DMS79 (cell line): ENCODE measurements at regions not wholly inside any gene's neighbourhood (a gene's known extent, or its start where the extent isn't known, plus 50 kb on each side); places are given as distances from the start of the nearest gene placed in this dataset.

ENCODE experiments used
- DNase-seq: peaks from one replicate; lab custom pipeline; 2025; lab: John Stamatoyannopoulos, UW

DNA sequence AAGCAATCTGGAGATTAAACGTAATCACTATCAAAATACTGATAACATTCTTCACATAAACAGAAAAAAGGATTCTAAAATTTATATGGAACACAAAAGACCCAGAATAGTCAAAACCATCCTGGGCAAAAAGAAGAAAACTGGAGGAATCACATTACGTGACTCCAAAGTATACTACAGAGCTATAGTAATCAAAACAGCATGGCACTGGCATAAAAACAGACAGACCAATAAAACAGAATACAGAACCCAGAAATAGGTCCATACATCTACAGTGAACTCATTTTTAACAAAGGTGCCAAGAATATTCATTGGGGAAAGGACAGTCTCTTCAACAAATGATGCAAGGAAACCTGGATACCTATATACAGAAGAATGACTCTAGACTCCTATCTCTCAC, 621.9 kb upstream of the CCDC54 start:
- no peak for DNase-seq

DNA sequence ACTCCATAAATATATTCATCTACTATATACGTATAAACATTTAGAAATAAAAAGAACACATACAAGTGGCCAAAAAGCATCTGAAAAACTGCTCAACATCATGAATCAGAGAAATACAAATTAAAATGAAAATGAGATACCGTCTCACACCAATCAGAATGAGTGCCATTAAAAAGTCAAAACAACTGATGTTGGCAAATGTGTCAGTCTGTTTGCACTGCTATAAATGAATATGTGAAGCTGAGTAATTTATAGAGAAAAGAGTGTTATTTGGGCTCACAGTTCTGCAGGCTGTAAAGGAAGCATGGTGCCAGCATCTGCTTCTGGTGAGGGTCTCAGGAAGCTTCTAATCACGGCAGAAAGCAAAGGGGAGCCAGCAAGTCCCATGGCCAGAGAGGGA, 620.3 kb upstream of the CCDC54 start:
- no peak for DNase-seq

DNA sequence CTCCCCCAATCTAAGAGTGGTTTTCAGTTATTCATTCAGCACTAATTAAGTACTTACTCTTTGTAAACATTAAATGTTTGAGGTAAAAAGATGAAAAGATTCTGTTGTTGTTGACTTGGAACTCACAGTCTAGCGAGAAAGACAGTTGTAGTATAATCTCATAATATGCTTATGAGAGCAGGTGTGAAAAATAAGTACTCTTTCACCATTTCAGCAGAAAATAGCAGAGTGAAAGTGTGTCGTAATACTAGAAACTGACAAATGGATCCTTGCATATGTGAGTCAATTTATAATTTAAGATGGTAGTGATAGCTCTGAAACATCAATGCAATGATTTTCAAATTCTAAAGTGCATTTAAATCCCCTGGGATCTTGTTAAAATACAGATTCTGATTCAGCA, 618.8 kb upstream of the CCDC54 start:
- no peak for DNase-seq

DNA sequence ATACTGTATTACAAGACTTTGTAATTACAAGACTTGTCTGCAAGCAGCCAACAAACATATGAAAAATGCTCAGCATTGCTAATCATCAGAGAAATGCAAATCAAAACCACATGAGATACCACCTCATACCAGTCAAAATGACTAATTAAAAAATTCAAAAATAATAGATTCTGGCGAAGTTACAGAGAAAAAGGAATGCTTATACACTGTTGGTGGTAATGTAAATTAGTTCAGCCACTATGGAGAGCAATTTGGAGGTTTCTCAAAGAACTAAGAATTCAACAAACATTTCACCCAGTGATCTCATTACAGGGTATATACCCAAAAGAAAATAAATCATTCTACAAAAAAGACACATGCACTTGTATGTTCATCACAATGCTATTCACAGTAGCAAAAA, 617.5 kb upstream of the CCDC54 start:
- no peak for DNase-seq

DNA sequence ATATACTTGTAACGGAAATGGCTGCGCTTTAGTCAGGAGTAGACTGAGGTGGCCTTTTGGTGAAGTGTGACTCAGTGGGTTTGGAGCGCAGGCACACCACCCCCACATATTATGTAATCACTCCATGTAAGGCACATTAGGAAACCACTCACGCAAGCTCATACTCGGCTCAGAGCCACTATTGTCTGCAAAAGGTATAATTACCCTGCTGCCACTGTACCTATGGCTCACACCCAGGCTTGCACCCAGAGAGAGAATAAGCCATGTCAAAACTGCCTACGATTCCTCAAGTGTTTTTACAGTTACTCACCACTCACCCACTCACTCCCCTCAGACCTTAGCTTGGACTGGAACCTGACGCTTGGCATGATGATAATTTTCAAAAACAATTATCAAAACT, 611.9 kb upstream of the CCDC54 start:
- no peak for DNase-seq

DNA sequence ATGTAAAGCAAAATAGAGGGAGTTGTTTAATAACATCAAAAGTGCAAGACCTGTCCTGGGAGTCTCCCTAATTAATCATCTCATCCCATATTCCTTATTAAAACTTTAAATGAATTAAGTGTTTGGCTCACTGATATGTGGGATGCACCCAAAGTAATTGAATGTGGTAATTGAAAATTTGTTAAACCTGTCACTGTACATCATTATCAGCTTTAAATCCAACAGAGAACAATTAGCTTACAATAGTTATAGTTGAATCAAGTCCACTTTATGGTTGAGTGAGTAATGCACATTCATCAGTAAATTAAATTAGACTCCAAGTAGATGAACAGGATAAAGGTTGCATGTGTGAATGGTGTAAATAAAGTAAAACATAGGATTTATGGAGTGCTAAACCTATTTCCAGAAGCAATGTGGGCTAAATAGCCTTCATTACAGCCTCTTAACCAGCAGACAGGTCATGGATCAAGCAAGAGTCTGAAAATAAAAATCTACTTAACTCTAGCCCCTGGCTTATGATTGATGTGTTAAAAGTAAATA, 608.2 kb upstream of the CCDC54 start:
- DNase-seq = no peak

DNA sequence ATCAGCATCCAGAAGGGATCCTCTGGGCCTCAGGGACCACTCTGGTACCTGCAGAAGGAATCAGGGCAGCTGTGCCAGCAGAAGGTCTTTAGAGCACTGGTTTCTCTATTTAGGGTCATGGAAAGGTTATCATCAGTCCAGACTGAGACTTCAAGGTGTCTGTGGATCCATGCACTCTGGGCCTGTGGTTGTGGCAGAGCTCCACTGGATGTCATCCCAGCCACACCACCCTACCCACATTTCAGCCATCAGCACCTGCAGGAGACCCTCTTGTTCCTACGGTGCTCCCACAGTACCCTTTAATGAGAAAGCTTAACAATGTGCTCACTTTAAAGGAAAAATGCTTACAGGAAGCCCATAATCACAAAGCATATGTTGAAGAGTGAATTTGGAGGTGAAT, 603.4 kb upstream of the CCDC54 start:
- no peak for DNase-seq

DNA sequence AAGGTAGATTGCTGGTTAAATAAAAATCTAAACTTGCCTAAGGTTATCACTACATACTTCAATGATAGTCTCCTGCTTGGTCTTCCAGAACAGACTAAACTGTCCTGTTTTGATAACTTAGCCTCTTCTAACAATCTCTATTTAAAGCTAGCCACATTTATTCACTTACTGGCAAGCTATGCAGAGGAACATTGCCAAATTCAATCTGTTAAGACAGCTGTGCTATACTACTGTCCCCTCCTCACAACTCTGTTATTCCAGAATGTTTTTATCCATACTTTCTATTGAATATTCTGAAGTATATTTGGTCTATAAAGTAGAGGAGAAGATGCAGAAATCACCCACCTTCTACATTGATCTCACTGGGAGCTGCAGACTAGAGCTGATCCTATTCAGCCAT, 594.0 kb upstream of the CCDC54 start:
- no peak for DNase-seq

DNA sequence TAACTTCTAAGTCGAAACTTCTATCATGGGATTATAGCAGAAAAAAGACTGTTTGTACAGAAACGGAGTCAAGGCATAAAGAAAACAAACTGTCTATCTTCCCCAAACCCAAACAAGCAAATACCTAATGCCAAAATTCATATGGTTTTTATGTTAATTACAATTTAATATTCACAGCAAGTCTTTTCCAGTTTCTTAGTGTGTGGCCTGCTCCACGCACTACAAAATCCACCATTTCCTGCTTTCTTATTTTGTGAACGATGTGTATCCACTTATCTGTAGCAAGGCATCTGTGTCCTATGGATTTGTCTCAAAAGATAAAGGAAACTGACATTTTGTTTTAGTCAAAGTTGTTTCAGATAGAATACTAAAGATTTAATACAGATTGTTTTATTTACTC, 588.0 kb upstream of the CCDC54 start:
- DNase-seq = no peak

DNA sequence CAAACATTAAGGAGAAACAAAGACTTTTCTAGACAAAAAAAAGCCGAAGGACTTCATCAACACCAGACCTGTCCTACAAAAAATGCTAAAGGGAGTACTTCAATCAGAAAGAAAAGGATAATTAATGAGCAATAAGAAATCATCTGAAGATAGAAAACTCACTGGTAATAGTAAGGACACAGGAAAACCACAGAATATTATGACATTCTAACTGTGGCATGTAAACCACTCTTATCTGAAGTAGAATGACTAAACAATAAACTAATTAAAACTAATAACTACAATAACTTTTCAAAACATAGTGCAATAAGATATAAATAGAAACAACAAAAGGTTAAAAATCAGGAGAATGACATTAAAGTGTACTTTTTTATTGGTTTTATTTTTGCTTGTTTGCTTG, 584.5 kb upstream of the CCDC54 start:
- DNase-seq = no peak

DNA sequence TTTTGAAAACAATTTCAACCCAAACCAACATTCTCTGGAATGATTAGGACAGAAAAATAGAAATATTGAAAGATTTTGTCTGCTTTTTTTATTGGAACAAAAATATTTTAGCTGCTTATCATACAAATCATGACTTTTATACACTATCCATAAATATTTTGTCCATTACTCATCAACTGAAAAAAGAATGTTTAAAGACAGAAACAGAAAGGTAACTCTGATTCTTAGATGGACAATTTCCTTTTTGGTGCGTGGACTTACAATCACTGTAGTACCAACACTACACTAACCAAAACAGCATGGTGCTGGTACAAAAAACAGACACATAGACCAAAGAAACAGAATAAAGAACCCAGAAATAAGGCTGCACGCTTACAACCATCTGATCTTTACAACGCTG, 582.8 kb upstream of the CCDC54 start:
- DNase-seq = no peak

DNA sequence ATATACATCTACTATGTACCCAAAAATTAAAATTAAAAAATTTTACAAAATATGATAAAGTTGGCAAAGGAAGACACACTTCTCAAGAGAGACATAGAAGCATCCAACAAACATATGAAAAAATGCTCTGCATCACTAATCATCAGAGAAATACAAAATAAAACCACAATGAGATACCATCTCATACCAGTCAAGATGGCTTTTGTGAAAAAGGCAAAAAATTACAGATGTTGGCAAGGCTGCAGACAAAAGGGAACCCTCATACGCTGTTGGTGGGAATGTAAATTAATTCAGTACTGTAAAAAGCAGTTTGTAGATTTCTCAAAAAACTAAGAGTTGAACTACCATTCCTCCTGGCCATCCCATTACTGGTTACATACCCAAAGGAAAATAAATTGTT, 581.7 kb upstream of the CCDC54 start:
- no peak for DNase-seq

DNA sequence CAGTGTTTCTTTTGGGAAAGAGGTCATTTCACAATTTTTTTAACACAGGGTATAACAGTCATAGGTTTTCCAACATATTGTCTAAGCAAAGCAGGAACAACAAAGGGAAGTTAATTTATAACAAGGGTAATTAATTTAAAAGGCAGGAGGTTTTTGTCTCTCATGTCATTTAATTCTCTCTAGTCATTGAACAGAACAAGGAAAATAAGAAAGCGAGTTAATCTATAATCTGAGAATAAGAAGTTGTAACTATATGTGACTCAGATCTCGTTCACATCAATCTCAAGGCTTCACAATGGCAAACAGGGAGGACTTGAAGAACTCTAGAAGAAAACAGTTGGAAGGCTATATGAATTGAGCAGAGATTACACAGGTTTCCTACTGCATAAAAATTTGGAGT, 579.8 kb upstream of the CCDC54 start:
- no peak for DNase-seq

DNA sequence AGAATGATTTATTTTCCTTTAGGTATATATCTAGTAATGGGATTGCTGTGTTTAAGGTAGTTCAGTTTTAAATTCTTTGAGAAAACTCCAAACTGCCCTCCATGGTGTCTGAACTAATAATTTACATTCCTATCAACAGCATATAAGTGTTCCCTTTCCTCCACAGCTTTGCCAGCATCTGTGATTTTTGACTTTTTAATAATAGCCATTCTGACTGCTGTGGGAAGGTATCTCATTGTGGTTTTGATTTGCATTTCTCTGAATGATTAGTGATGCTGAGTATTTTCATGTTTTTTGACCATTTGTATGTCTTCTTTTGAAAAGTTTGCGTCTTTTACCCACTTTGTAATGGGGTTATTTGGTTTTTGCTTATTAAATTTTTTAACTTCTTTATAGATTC, 571.6 kb upstream of the CCDC54 start:
- DNase-seq = no peak

DNA sequence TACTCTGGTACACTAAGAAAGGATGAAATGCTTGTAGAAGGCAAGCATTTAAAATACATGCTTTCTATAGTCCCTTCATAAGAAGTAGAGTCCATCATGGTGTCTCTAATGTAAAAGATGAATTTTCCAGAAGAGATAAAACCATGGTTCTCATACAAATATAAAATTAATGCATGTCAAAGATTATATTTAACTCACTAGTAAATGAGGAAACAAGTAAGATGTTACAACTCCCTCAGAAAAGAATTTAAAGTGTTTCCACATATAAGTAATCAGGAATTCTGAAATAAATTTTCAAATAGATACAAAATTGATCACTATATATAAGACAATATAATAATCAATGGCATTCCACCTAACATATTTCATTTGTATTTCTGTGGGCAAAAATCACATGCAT, 570.3 kb upstream of the CCDC54 start:
- no peak for DNase-seq

DNA sequence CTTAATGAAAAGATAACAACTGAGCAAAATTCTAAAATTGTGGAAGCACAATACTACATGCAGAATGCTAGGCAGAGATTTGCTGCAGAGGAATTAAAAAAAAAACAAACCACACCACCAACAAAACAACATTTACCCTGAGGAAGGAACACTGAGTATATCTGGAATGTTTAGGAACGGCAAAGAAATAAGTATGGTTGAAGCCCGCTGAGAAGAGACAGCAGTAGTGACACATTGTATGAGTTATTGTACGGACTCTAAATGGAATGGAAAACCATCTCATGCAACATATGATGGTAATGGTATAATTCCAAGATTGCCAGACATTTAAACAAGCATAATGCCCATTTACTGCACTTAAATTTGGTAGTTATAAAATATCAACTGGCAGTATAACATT, 568.2 kb upstream of the CCDC54 start:
- no peak for DNase-seq

DNA sequence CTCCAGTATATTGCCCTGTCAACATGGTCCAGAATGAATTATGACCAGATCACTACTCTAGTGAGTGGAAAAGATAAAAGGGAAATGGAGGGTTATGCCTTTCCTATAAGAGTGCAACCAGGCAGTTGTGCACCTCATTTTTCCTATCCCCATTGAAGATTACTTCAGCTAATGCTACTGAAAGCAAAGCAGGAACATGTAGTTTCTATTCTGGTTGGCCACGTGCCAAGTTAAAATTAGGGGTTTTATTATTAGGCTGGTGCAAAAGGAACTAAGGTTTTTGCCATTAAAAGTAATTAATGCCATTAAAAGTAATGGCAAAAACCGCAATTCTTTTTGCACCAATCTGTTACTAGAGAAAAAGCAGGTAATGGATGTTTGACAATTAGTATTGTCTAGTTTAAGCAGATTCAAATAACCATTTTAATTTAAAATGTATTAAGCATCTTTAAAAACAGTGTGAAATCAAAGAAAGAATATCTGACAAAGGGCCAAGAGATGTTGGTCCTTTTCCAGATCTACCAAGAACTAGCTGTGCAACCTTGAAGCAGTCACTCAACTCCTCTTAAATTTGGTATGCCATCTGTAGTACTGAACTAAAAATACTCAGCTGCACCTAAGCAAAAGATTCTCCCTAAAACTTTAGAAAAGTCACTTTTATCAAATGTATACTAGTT, 567.5 kb upstream of the CCDC54 start:
- no peak for DNase-seq

DNA sequence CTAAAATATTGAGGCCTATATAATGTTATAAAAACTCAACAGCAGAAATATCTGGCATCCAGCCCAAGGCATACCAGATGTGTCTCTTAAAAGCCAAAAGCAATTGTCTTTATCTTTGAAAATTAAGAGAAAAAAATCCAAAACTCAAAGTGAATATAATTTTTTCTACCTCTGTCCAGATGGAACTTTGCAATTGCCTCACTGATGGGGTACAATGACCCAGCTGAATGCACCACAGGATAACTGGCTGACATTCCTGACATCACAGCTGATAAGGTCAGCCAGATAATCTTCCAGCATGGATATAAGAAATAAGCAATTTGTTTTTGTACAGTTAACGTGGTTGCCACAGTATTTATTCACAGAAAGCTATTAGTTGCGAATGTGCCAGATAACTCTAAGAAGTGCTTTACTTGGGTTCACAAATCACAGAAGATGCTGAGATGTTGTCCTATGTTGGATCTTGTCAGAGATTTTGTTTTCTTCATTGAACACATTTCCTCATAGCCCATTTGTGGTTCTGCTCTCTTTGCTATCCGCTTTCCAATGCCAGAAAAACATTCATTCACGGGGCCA, 566.9 kb upstream of the CCDC54 start:
- DNase-seq = no peak

DNA sequence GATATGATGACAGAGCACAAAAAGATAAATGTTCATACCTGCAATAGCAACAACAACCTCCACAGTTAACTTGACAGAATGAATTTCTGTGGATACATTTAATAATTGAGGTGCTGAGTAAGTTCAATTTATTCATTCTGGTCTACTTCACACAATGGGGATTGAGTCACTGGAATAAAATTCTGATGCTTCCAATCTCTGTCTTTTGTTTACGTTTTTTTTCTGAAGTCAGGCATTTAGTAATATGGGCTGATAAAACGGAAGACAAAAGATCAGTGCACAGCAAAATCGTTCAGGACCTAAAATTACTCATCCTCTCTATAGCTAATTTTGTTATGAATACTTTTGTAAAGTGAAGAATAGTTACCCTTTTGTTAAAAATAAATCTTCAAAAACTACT, 565.9 kb upstream of the CCDC54 start:
- no peak for DNase-seq

DNA sequence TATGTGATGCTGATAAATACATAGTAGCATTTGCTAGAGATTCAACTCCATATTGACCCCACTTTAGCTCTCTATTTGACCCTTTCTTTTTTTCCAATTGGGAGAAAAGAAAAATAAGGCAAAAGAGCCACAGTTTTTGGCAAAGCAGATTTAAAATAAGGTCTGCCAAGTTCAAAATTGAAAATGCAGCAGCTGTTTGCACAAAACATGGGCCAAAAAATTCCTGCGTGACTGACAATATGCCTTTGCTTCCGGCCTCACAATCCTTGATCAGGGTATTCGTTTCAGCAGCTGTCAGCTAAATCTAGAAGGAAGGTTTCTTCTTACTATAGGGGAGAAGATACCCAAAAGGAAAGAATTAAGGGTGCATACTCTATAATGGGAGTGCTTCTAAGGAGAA, 563.5 kb upstream of the CCDC54 start:
- DNase-seq = no peak

DNA sequence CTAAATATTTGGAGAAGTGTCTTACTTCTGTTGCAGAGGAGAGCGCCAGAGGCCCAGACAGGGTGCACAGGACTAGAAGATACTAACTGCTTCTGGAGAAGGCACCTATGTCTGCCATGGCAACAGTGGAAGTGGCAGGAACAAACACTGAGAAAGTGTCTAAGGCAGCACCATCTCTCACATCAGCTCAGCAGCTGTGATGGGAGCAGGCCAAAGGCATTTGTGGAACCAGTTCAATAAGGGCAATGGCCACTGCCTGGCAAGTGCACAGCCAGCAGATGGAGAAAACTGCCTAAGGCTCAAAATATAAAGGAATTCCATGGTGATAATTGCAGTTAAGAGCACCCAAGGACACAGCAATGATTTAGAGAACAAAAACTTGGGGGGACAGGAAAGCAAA, 563.0 kb upstream of the CCDC54 start:
- no peak for DNase-seq

DNA sequence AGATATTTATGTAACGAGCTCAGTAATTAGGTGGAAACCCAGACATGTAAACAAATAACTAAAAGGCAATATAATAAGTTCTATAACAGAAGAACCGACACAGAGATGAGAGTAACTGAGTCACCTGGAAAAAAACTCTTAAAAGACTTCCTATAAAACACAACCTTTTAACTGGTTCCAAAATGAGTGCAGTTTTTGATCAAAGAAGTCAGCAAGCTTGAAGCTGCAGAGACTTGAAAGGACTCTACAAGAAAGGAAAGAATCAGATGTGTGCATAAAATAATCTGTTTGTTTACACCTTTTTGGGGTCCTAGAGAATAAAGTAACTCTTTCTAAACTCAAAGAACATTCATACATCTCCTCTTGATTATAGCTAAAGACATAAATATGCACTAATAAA, 560.4 kb upstream of the CCDC54 start:
- DNase-seq = no peak

DNA sequence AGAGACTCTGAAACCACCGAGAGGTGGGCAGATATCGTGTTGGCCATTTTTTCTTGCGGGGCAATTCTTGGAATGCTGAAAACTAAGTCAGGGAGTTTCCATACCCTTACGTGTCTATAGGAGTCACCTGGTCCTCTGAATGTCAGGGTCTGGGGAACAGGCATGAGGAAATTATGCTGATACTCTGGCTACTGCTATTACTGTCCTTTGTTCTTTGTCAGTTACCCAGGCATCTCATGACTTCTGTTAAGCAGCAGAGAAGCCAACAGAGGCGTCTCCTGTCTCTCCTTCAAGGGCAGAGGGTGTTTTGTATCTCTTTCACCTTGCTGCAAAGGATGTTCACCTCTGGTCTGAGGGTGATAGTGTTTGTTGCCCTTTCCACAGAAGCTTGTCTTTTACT, 559.5 kb upstream of the CCDC54 start:
- no peak for DNase-seq

DNA sequence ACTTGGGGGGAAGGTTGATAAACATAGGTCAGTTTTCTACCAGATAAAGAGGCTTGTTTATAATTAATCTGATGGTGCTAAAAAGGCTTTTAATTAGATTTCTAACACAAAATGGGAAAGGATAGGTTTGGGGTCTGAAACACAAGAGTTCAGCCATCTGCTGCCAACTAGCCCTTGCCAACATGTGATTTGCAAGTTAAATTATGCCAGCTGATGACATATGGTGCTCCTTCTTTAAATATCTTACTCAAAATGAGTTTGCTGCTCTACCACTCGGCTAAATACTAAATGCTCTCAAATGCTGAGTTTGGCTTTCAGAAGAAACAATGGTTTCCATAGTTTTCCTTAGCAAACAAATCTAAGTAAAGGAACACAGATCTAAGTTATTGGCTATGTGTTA, 557.8 kb upstream of the CCDC54 start:
- no peak for DNase-seq
